HepG2 (cell line): ENCODE measurements at regions not wholly inside any gene's neighbourhood (a gene's known extent, or its start where the extent isn't known, plus 50 kb on each side); places are given as distances from the start of the nearest gene placed in this dataset.

Source experiments
- CEBPG ChIP-seq: IDR thresholded peaks from 2 replicates; pipeline ENCODE4 v1.6.1; 2016
- CENPBD1 ChIP-seq: sonication (generic); formaldehyde crosslinking; IDR thresholded peaks from 2 replicates; pipeline ENCODE4 v1.8.0; 2022; ENCODE audit warnings: missing genetic modification reagents, low read depth, mild to moderate bottlenecking, borderline replicate concordance
- DZIP1 ChIP-seq: sonication (generic); formaldehyde crosslinking; IDR thresholded peaks from 2 replicates; pipeline ENCODE4 v1.5.0; 2020; ENCODE audit warnings: mild to moderate bottlenecking, missing genetic modification reagents
- GTF3A ChIP-seq: sonication (generic); formaldehyde crosslinking; conservative IDR thresholded peaks from 2 replicates; pipeline ENCODE4 v1.4.0; 2020; ENCODE audit warnings: mild to moderate bottlenecking, missing genetic modification reagents
- HHEX ChIP-seq: IDR thresholded peaks from 2 replicates; pipeline ENCODE4 v1.6.1; 2016; ENCODE audit warnings: control low read depth
- NCOR1 ChIP-seq: fragments of 200-600 bp; sonication (generic); IDR thresholded peaks from 2 replicates; pipeline ENCODE4 v1.7.0; 2017; ENCODE audit warnings: antibody characterized with exemption, low read length, borderline replicate concordance
- NR0B2 ChIP-seq: sonication (generic); formaldehyde crosslinking; IDR thresholded peaks from 2 replicates; pipeline ENCODE4 v1.4.0; 2020; ENCODE audit warnings: mild to moderate bottlenecking, missing genetic modification reagents
- NR2F2 ChIP-seq: IDR thresholded peaks from 2 replicates; pipeline ENCODE4 v1.6.1; 2012; ENCODE audit warnings: low read depth, inconsistent platforms, borderline replicate concordance
- ZBTB20 ChIP-seq: sonication (generic); formaldehyde crosslinking; IDR thresholded peaks from 2 replicates; pipeline ENCODE4 v1.8.1; 2023; ENCODE audit warnings: missing genetic modification reagents, low read depth, mild to moderate bottlenecking, borderline replicate concordance
- ZNF609 ChIP-seq: sonication (generic); formaldehyde crosslinking; IDR thresholded peaks from 2 replicates; pipeline ENCODE4 v1.4.0; 2020; ENCODE audit warnings: mild to moderate bottlenecking, missing genetic modification reagents, borderline replicate concordance
- ZNF790 ChIP-seq: sonication (generic); formaldehyde crosslinking; IDR thresholded peaks from 2 replicates; pipeline ENCODE4 v1.8.0; 2022; ENCODE audit warnings: missing genetic modification reagents, mild to moderate bottlenecking, borderline replicate concordance
- TF ChIP-seq, protein P1 (sequence below): sonication (generic); formaldehyde crosslinking; IDR thresholded peaks from 2 replicates; pipeline ENCODE4 v1.5.0; 2020; ENCODE audit warnings: mild to moderate bottlenecking, missing genetic modification reagents, borderline replicate concordance
- TF ChIP-seq, protein P2 (sequence below): sonication (generic); formaldehyde crosslinking; IDR thresholded peaks from 2 replicates; pipeline ENCODE4; 2020; ENCODE audit warnings: missing genetic modification reagents, mild to moderate bottlenecking, borderline replicate concordance
- TF ChIP-seq, protein P3 (sequence below): sonication (generic); formaldehyde crosslinking; IDR thresholded peaks from 2 replicates; pipeline ENCODE4 v1.4.0; 2020; ENCODE audit warnings: mild to moderate bottlenecking, missing genetic modification reagents

DNA sequence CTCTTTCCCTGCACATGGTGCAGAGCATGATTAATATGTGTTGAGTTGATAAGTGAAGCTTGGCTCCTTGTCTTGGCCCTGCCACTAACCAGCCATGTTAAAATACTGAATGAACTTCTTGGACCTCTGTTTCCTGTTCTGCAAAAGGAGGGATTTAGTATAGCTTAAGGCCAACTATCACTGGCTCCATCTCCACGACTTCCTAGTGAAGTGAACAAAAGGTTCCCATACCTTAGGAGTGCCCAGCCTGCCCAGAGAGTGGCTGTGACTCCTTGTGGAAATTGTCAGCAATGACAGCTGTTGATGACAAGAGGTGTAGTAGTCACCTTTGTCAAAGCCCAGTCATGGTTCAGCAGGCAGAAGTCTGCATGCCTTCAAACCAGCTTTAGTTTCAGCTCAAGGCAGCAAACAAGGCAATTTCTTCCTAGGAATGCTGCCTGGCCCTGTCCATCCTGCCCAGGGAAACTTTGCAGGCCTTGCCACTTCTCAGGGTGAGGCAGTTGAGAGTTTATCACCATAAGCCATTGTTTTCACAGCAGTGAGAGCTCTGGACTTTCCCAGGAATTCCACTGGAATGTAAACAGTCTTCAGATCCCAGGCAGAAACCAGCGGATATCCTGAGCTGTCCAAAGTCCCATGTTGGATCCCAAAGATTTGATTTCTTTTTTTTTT is 169.7 kb upstream of the TNFAIP3 start (continued):
- TF ChIP-seq, protein P1, sequence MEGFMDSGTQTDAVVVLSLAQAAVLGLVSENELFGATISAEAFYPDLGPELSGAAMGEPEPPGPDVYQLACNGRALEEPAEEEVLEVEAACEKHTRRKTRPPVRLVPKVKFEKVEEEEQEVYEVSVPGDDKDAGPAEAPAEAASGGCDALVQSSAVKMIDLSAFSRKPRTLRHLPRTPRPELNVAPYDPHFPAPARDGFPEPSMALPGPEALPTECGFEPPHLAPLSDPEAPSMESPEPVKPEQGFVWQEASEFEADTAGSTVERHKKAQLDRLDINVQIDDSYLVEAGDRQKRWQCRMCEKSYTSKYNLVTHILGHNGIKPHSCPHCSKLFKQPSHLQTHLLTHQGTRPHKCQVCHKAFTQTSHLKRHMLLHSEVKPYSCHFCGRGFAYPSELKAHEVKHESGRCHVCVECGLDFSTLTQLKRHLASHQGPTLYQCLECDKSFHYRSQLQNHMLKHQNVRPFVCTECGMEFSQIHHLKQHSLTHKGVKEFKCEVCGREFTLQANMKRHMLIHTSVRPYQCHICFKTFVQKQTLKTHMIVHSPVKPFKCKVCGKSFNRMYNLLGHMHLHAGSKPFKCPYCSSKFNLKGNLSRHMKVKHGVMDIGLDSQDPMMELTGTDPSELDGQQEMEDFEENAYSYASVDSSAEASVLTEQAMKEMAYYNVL (CRISPR knock-in tag): peak; percentile 73; the same call in 1 of the 2 replicates
- TF ChIP-seq CENPBD1 (no peak), DZIP1 (CRISPR knock-in tag) (no peak), NCOR1 (peak; percentile 71; the same call in 1 of the 2 replicates), ZNF790 (CRISPR knock-in tag) (no peak), NR0B2 (CRISPR knock-in tag) (peak; percentile 60; the same call in 1 of the 2 replicates), NR2F2 (no peak), GTF3A (no peak), ZNF609 (CRISPR knock-in tag) (peak; percentile 83; the same call in 1 of the 2 replicates), CEBPG (CRISPR knock-in tag) (peak; percentile 62), ZBTB20 (CRISPR knock-in tag) (peak; percentile 60; the same call in 1 of the 2 replicates), HHEX (CRISPR knock-in tag) (no peak)
- TF ChIP-seq, protein P2, sequence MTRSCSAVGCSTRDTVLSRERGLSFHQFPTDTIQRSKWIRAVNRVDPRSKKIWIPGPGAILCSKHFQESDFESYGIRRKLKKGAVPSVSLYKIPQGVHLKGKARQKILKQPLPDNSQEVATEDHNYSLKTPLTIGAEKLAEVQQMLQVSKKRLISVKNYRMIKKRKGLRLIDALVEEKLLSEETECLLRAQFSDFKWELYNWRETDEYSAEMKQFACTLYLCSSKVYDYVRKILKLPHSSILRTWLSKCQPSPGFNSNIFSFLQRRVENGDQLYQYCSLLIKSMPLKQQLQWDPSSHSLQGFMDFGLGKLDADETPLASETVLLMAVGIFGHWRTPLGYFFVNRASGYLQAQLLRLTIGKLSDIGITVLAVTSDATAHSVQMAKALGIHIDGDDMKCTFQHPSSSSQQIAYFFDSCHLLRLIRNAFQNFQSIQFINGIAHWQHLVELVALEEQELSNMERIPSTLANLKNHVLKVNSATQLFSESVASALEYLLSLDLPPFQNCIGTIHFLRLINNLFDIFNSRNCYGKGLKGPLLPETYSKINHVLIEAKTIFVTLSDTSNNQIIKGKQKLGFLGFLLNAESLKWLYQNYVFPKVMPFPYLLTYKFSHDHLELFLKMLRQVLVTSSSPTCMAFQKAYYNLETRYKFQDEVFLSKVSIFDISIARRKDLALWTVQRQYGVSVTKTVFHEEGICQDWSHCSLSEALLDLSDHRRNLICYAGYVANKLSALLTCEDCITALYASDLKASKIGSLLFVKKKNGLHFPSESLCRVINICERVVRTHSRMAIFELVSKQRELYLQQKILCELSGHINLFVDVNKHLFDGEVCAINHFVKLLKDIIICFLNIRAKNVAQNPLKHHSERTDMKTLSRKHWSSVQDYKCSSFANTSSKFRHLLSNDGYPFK (CRISPR knock-in tag): peak; percentile 59; the same call in 1 of the 2 replicates
- TF ChIP-seq, protein P3, sequence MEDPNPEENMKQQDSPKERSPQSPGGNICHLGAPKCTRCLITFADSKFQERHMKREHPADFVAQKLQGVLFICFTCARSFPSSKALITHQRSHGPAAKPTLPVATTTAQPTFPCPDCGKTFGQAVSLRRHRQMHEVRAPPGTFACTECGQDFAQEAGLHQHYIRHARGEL (CRISPR knock-in tag): no peak
